ENCODE measurements at regions not wholly inside any gene's neighbourhood (a gene's known extent, or its start where the extent isn't known, plus 50 kb on each side); places are given as distances from the start of the nearest gene placed in this dataset.

GRCh38 chr3:176623468-176624150 lies 573.7 kb downstream of the TBL1XR1 start:
- TF ChIP-seq CTCF (IDR thresholded peaks at IDR 0.05) (no peak), POLR2A (IDR thresholded peaks at IDR 0.05) (no peak)
